Left lung (tissue), 4 donors: ENCODE measurements at regions not wholly inside any gene's neighbourhood (a gene's known extent, or its start where the extent isn't known, plus 50 kb on each side); places are given as distances from the start of the nearest gene placed in this dataset.

ENCODE experiments used
- ATAC-seq: fragments of 200-7000 bp; cut with Tn5 transposase; one replicate; pipeline ENCODE4 v1.9.1; 2020; ENCODE audit warnings: moderate library complexity
- DNase-seq, 4 donors: peaks; one replicate each; pipeline ENCODE4 v3.0.0-alpha.2; 2013 to 2020
- H3K27ac ChIP-seq, 2 donors: fragments of 200-600 bp; sonication (generic) in 1 of 2; one replicate each; pipeline versions ENCODE4 v1.5.0 to v1.8.0; 2020 to 2021
- H3K27me3 ChIP-seq, 2 donors: fragments of 200-600 bp; sonication (generic) in 1 of 2; one replicate each; pipeline versions ENCODE4 v1.5.0 to v1.8.0; 2020 to 2021
- H3K36me3 ChIP-seq, 2 donors: fragments of 200-600 bp; sonication (generic) in 1 of 2; one replicate each; pipeline versions ENCODE4 v1.5.0 to v1.8.0; 2020 to 2021
- H3K4me1 ChIP-seq, 2 donors: fragments of 200-600 bp; one replicate each; pipeline ENCODE4 v1.8.0; 2021
- H3K4me3 ChIP-seq, 2 donors: fragments of 200-600 bp; sonication (generic) in 1 of 2; one replicate each; pipeline versions ENCODE4 v1.5.0 to v1.8.0; 2020 to 2021; ENCODE audit warnings: mild to moderate bottlenecking in 1 of 2
- H3K9me3 ChIP-seq, 2 donors: fragments of 200-600 bp; sonication (generic) in 1 of 2; one replicate each; pipeline versions ENCODE4 v1.5.0 to v1.8.0; 2020 to 2021
- intact Hi-C, 2 donors: fragments of 100-400 bp; cut with DNase I; formaldehyde crosslinking; loops; one replicate each; pipeline versions ENCODE4 v1.11.2 to v1.14.2; 2022
- TF ChIP-seq, protein P1 (sequence below), 2 donors: fragments of 200-600 bp; sonication (generic) in 1 of 2; IDR thresholded peaks; one replicate each; pipeline versions ENCODE4 v1.5.0 to v1.8.0; 2021; ENCODE audit warnings: antibody characterized with exemption in 2 of 2
- donor health status: DM: no; HTN: yes; CAD: no.
- donor health status: DM: no; HTN: no; CAD: no.

DNA sequence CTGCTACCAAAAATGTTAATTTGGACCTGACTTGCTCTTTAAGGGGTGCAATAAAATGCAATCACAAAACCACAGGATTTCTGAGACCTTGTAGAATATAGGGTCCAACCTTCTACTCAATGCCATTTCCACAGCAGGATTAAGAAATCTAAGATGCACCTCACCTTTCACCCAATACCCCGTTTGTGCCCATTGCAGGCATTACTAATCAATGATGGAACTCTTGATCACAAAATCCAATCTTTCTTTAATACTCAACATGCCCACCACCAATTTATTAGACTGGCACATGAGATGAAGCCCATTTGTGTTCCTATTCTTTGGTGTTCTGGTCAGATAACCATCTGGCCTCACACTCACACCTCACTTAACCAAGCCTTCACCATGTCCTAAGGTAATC is 117.2 kb upstream of the IGSF21 start:
- Histone ChIP-seq H3K36me3 (no peaks in the 10 kb centered on the region), H3K4me1 (no peaks in the 10 kb centered on the region), H3K27ac (no peak overlapping the region), H3K27me3 (peaks cover 0 to 17% of the 10 kb centered on the region in 2 donors), H3K9me3 (no peaks in the 10 kb centered on the region), H3K4me3 (no peak overlapping the region)
- intact Hi-C loops = no loop called here
- ATAC-seq (no peak), DNase-seq (no peak)
- TF ChIP-seq, protein P1, sequence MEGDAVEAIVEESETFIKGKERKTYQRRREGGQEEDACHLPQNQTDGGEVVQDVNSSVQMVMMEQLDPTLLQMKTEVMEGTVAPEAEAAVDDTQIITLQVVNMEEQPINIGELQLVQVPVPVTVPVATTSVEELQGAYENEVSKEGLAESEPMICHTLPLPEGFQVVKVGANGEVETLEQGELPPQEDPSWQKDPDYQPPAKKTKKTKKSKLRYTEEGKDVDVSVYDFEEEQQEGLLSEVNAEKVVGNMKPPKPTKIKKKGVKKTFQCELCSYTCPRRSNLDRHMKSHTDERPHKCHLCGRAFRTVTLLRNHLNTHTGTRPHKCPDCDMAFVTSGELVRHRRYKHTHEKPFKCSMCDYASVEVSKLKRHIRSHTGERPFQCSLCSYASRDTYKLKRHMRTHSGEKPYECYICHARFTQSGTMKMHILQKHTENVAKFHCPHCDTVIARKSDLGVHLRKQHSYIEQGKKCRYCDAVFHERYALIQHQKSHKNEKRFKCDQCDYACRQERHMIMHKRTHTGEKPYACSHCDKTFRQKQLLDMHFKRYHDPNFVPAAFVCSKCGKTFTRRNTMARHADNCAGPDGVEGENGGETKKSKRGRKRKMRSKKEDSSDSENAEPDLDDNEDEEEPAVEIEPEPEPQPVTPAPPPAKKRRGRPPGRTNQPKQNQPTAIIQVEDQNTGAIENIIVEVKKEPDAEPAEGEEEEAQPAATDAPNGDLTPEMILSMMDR (IDR thresholded peaks at IDR 0.05) = no peak

DNA sequence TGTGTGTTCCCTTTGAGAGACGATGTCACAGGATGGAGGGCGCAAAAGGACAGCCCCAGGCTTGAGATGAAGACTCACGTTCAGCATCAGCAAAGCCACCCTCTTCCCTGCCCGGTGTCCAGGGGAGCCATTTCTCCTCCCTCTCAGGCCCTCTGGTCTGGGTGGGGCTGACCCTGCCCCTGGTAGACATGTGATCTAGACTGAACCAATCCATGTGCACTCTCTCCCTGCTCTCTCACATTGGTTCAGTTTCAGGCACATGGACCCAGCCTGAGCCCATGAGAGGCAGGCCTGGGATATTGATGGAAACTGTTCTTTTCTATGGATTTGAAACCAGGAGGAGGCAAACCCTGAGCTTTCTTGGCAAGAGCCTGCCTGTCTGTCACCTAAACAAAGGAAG is 115.6 kb upstream of the IGSF21 start:
- intact Hi-C loops = no loop called here

DNA sequence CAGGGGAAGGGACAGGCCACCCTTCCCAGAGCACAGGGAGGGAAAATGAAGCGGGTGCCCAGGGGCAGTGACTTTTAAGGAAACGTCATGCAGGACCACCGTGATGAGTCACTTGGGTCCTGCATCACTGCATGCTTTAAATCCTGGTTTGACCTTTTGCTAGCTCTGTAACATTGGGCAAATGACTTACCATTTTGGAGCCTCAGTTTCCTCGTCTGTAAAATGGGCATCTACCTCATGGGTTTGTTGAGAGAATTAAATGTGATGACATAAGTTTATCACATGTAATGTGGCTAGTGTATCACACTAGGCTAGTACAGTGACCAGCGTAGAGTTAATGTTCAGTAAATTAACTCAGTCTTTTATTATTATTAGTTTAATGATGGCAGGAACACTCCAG is 114.8 kb upstream of the IGSF21 start:
- Histone ChIP-seq H3K27me3 (peaks cover 0 to 34% of the 10 kb centered on the region in 2 donors), H3K4me3 (no peak overlapping the region), H3K36me3 (no peaks in the 10 kb centered on the region), H3K9me3 (no peaks in the 10 kb centered on the region), H3K27ac (no peak overlapping the region), H3K4me1 (no peaks in the 10 kb centered on the region)
- TF ChIP-seq, protein P1 (IDR thresholded peaks at IDR 0.05) = no peak
- ATAC-seq (no peak), DNase-seq (no peak)
- intact Hi-C loops = no loop called here

More for the DNA sequence above, 115.6 kb upstream of the IGSF21 start:
- DNase-seq (no peak), ATAC-seq (no peak)
- H3K36me3 ChIP-seq = no peaks in the 10 kb centered on the region
- TF ChIP-seq, protein P1 (IDR thresholded peaks at IDR 0.05) = no peak
- no peak overlapping the region for H3K27ac ChIP-seq
- H3K27me3 ChIP-seq = peaks cover 0 to 32% of the 10 kb centered on the region in 2 donors
- no peaks in the 10 kb centered on the region for H3K9me3 ChIP-seq
- H3K4me3 ChIP-seq = no peak overlapping the region
- H3K4me1 ChIP-seq = no peaks in the 10 kb centered on the region

DNA sequence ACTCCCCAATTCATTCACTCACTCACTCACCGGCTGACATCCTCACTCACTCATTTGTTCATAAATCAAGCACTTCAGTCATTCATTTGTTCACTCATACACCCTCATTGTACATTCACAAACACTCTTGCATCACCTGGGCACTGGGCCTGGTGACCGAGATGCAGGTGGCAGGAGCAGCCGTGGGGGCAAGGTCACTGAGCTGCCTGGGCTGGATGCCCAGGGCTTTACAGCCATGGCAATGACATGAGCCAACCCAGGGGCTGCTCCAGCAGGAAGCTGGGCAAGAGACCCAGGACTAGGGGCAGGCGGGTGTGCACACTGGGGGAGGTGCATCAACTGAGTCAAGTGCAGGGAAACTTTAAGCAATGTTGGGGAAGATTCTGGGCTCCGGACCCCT is 113.6 kb upstream of the IGSF21 start:
- ATAC-seq (no peak), DNase-seq (no peak)
- Histone ChIP-seq H3K27me3 (peaks cover 0 to 39% of the 10 kb centered on the region in 2 donors), H3K4me1 (no peaks in the 10 kb centered on the region), H3K36me3 (no peaks in the 10 kb centered on the region), H3K9me3 (no peaks in the 10 kb centered on the region), H3K27ac (no peak overlapping the region), H3K4me3 (no peak overlapping the region)
- intact Hi-C loops = no loop called here
- TF ChIP-seq, protein P1 (IDR thresholded peaks at IDR 0.05) = no peak

DNA sequence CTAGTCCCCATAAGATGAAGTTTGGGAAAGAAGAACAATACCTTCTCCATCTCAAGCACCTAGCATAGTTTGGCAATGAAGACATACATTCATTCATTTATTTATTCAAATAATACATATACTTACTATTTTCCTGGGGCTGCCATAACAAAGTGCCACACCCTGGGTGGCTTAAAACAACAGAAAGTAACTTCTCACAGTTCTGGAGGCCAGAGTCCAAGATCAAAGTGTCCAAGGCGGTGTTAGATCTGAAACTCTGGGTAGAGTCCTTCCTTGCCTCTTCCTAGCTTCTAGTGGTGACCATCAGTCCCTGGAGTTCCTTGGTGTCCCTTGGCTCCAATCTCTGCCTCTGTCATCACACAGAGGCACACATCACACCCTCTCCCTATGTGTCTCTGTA is 112.1 kb upstream of the IGSF21 start:
- Histone ChIP-seq H3K36me3 (no peaks in the 10 kb centered on the region), H3K27ac (no peak overlapping the region), H3K4me3 (no peak overlapping the region), H3K4me1 (no peaks in the 10 kb centered on the region), H3K9me3 (no peaks in the 10 kb centered on the region), H3K27me3 (peaks cover 0 to 48% of the 10 kb centered on the region in 2 donors)
- intact Hi-C loops = no loop called here
- DNase-seq (no peak), ATAC-seq (no peak)
- TF ChIP-seq, protein P1 (IDR thresholded peaks at IDR 0.05) = no peak
